ENCODE measurements at regions not wholly inside any gene's neighbourhood (a gene's known extent, or its start where the extent isn't known, plus 50 kb on each side); places are given as distances from the start of the nearest gene placed in this dataset.

DNA sequence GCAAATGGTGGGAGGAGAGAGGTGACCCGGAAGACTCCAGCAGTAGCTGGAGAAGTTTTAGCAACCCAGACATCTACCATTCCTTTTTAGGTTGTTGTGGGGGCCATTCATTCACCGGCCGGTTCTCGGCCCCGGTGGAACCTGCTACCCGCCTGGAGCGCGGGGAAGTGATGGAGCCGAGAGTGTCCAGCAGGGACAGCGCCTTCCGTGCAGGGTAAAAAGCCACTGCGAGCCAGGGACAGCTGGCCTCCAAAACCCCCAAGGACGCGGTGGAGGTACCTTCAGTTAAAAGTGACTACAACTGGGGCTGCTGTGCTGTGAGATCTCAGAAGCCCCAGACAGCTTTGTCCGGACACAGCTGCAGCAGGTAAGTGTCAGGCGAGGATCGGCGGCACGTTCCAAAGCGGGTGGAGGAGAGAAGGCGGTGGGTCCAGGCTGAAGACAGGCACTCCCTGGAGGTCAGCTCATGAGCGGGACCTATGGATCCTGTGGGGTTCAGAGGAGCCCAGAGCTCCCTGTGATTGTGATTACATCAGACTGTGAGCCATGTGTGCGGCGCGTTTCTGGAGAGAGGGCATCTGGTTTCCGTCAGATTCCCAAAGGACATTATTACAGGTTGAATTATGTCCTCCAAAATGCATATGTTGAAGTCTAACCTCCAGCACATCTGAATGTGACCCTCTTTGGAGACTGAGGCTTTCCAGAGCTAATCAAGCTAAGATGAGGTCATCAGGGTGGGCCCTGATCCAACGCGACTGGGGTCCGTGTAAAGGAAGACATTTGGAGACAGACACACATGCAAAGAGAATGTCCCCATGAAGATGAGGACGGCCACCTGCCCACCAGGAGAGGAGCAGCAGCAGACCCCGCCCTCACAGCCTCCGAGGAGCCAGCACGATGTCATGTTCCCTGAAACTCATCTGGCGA lies 276.3 kb downstream of the EIPR1 start:
- TF ChIP-seq, protein P1, sequence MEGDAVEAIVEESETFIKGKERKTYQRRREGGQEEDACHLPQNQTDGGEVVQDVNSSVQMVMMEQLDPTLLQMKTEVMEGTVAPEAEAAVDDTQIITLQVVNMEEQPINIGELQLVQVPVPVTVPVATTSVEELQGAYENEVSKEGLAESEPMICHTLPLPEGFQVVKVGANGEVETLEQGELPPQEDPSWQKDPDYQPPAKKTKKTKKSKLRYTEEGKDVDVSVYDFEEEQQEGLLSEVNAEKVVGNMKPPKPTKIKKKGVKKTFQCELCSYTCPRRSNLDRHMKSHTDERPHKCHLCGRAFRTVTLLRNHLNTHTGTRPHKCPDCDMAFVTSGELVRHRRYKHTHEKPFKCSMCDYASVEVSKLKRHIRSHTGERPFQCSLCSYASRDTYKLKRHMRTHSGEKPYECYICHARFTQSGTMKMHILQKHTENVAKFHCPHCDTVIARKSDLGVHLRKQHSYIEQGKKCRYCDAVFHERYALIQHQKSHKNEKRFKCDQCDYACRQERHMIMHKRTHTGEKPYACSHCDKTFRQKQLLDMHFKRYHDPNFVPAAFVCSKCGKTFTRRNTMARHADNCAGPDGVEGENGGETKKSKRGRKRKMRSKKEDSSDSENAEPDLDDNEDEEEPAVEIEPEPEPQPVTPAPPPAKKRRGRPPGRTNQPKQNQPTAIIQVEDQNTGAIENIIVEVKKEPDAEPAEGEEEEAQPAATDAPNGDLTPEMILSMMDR (IDR thresholded peaks at IDR 0.05; ENCODE audit: low read length) = no peak
- TF ChIP-seq EZH2 (optimal IDR thresholded peaks at IDR 0.05; ENCODE audit: low read depth, low read length) = no peak

Data from MM.1S (cell line).